PC-9 (cell line): ENCODE measurements at regions not wholly inside any gene's neighbourhood (a gene's known extent, or its start where the extent isn't known, plus 50 kb on each side); places are given as distances from the start of the nearest gene placed in this dataset.

ENCODE experiments used
- BruUV-seq: library from RNA; stranded (reverse); fragments of 400-500 nt; replicated peaks from 2 replicates; lab custom pipeline; 2021; lab: Mats Ljungman, UMichigan
- CTCF ChIA-PET: fragments of 300-600 bp; sonication (Branson Sonifier 250); formaldehyde crosslinking; loops from one replicate; lab custom pipeline; 2022; ENCODE audit warnings: antibody characterized with exemption; lab: Charles Lee
- POLR2A ChIA-PET: fragments of 300-600 bp; sonication (Branson Sonifier 250); formaldehyde crosslinking; loops from one replicate; lab custom pipeline; 2022; ENCODE audit warnings: antibody characterized with exemption; ENCODE audit not compliant: unreplicated experiment; lab: Charles Lee
- DNase-seq, 2 experiments: peaks; one replicate each; pipeline versions ENCODE4 v3.0.0 to v3.0.0-alpha.2; 2015 to 2022; ENCODE audit warnings: mixed read lengths in 1 of 2
- H2AFZ ChIP-seq: fragments of 200-600 bp; sonication (generic); 2 replicates; pipeline ENCODE4 v1.8.1; 2017; ENCODE audit warnings: antibody characterized with exemption
- H3F3A ChIP-seq: fragments of 200-600 bp; sonication (generic); 2 replicates; pipeline ENCODE4 v1.8.1; 2017; ENCODE audit warnings: antibody characterized with exemption, mild to moderate bottlenecking, low read depth; ENCODE audit not compliant: insufficient read depth
- H3K27ac ChIP-seq: fragments of 200-600 bp; sonication (generic); 2 replicates; pipeline ENCODE4 v1.6.1; 2016; ENCODE audit warnings: mixed run types
- H3K27me3 ChIP-seq: fragments of 200-600 bp; sonication (generic); 2 replicates; pipeline ENCODE4 v1.6.1; 2016; ENCODE audit warnings: low read depth, mixed run types; ENCODE audit not compliant: insufficient read depth
- H3K36me3 ChIP-seq: fragments of 200-600 bp; sonication (generic); 2 replicates; pipeline ENCODE4 v1.6.1; 2016; ENCODE audit warnings: low read depth, mixed run types
- H3K4me1 ChIP-seq: fragments of 200-600 bp; sonication (generic); replicated peaks from 2 replicates; pipeline ENCODE4 v1.6.1; 2016; ENCODE audit warnings: mixed run types; ENCODE audit not compliant: insufficient read depth
- H3K4me2 ChIP-seq: fragments of 200-600 bp; sonication (generic); 2 replicates; pipeline ENCODE4 v1.6.1; 2017; ENCODE audit warnings: mixed run types
- H3K4me3 ChIP-seq: fragments of 200-600 bp; sonication (generic); 2 replicates; pipeline ENCODE4 v1.6.1; 2016; ENCODE audit warnings: mixed run types
- H3K79me2 ChIP-seq: fragments of 200-600 bp; sonication (generic); 2 replicates; pipeline ENCODE4 v1.6.1; 2017; ENCODE audit warnings: low read depth, mixed run types
- H3K9me2 ChIP-seq: fragments of 200-600 bp; sonication (generic); 2 replicates; pipeline ENCODE4 v1.8.1; 2017; ENCODE audit warnings: mild to moderate bottlenecking; ENCODE audit not compliant: insufficient read depth
- H3K9me3 ChIP-seq: fragments of 200-600 bp; sonication (generic); 2 replicates; pipeline ENCODE4 v1.8.1; 2016; ENCODE audit warnings: low read depth; ENCODE audit not compliant: insufficient read depth
- H4K20me1 ChIP-seq: fragments of 200-600 bp; sonication (generic); 2 replicates; pipeline ENCODE4 v1.8.1; 2017; ENCODE audit not compliant: insufficient read depth
- EZH2 ChIP-seq: fragments of 200-600 bp; sonication (generic); IDR thresholded peaks from 2 replicates; pipeline ENCODE4 v1.8.0; 2017; ENCODE audit warnings: antibody characterized with exemption, low read depth
- intact Hi-C: fragments of 100-400 bp; cut with micrococcal nuclease; formaldehyde crosslinking; loops from one replicate; pipeline ENCODE4 v1.10.0; 2022; ENCODE audit not compliant: unreplicated experiment
- TF ChIP-seq, protein P1 (sequence below): fragments of 200-600 bp; sonication (generic); conservative IDR thresholded peaks from 2 replicates; pipeline ENCODE4 v1.6.1; 2017; ENCODE audit warnings: mixed run types, antibody characterized with exemption, mild to moderate bottlenecking, moderate library complexity

- H3K79me2 ChIP-seq: no peaks in the 10 kb centered on the region
- H3K4me3 ChIP-seq: no peak overlapping the region
- no TSS peak for BruUV-seq
- POLR2A ChIA-PET: no interaction called here
- CTCF ChIA-PET: no interaction called here
- H3K4me1 ChIP-seq: 0 out of 2 replicates have a peak, but pooled peaks cover 5% of the 10 kb centered on the region
- H4K20me1 ChIP-seq: no peaks in the 10 kb centered on the region
- TF ChIP-seq EZH2: no peak
- TF ChIP-seq, protein P1, sequence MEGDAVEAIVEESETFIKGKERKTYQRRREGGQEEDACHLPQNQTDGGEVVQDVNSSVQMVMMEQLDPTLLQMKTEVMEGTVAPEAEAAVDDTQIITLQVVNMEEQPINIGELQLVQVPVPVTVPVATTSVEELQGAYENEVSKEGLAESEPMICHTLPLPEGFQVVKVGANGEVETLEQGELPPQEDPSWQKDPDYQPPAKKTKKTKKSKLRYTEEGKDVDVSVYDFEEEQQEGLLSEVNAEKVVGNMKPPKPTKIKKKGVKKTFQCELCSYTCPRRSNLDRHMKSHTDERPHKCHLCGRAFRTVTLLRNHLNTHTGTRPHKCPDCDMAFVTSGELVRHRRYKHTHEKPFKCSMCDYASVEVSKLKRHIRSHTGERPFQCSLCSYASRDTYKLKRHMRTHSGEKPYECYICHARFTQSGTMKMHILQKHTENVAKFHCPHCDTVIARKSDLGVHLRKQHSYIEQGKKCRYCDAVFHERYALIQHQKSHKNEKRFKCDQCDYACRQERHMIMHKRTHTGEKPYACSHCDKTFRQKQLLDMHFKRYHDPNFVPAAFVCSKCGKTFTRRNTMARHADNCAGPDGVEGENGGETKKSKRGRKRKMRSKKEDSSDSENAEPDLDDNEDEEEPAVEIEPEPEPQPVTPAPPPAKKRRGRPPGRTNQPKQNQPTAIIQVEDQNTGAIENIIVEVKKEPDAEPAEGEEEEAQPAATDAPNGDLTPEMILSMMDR: no peak
- H3K36me3 ChIP-seq: no peaks in the 10 kb centered on the region
- no peak overlapping the region for H2AFZ ChIP-seq
- no peak overlapping the region for H3K4me2 ChIP-seq
- 0 out of 2 replicates have a peak, but pooled peaks cover 4% of the 10 kb centered on the region for H3K9me3 ChIP-seq
- H3K9me2 ChIP-seq: no peaks in the 10 kb centered on the region
- H3K27me3 ChIP-seq: no peaks in the 10 kb centered on the region
- H3F3A ChIP-seq: no peaks in the 10 kb centered on the region
- H3K27ac ChIP-seq: peak overlapping the region; percentile 66
- DNase-seq: peak in 1 of 2 experiments; percentile 46
- intact Hi-C loops: no loop called here
Observed at GRCh38 chr18:45402485-45403056, 212.7 kb upstream of the SLC14A2 start.

- Histone ChIP-seq H3K9me2 (no peaks in the 10 kb centered on the region), H3K4me2 (no peak overlapping the region), H3K9me3 (0 out of 2 replicates have a peak, but pooled peaks cover 4% of the 10 kb centered on the region), H3K36me3 (no peaks in the 10 kb centered on the region), H3K27me3 (no peaks in the 10 kb centered on the region), H3K4me1 (0 out of 2 replicates have a peak, but pooled peaks cover 5% of the 10 kb centered on the region), H3K27ac (peak overlapping the region; percentile 66), H2AFZ (no peak overlapping the region), H3K4me3 (no peak overlapping the region), H3K79me2 (no peaks in the 10 kb centered on the region), H4K20me1 (no peaks in the 10 kb centered on the region), H3F3A (no peaks in the 10 kb centered on the region)
- DNase-seq: no peak
- no peak for TF ChIP-seq EZH2
- TF ChIP-seq, protein P1: no peak
- ChIA-PET POLR2A (no interaction called here), CTCF (no interaction called here)
- no TSS peak for BruUV-seq
- intact Hi-C loops: no loop called here
Observed at GRCh38 chr18:45403341-45404049, 211.8 kb upstream of the SLC14A2 start.

- TF ChIP-seq, protein P1: no peak
- TF ChIP-seq EZH2: no peak
- POLR2A ChIA-PET: no interaction called here
- H3K36me3 ChIP-seq: no peaks in the 10 kb centered on the region
- no peaks in the 10 kb centered on the region for H3K9me2 ChIP-seq
- no peaks in the 10 kb centered on the region for H3K9me3 ChIP-seq
- peaks cover 3% of the 10 kb centered on the region; the same call in 1 of the 2 replicates for H3F3A ChIP-seq
- CTCF ChIA-PET: no interaction called here
- intact Hi-C loops: no loop called here
- no peak overlapping the region for H3K4me3 ChIP-seq
- H3K27me3 ChIP-seq: no peaks in the 10 kb centered on the region
- H3K27ac ChIP-seq: no peak overlapping the region
- no peak overlapping the region for H2AFZ ChIP-seq
- H3K4me2 ChIP-seq: no peak overlapping the region
- H3K79me2 ChIP-seq: no peaks in the 10 kb centered on the region
- H3K4me1 ChIP-seq: peaks cover 12% of the 10 kb centered on the region
- DNase-seq: no peak
- H4K20me1 ChIP-seq: no peaks in the 10 kb centered on the region
- BruUV-seq: no TSS peak
Observed at GRCh38 chr18:45408218-45408617, 207.1 kb upstream of the SLC14A2 start.
